Endothelial cell of umbilical vein (primary cell): ENCODE measurements at regions not wholly inside any gene's neighbourhood (a gene's known extent, or its start where the extent isn't known, plus 50 kb on each side); places are given as distances from the start of the nearest gene placed in this dataset.

ENCODE experiments used
- BruUV-seq: library from RNA; stranded (reverse); fragments of 400-500 nt; replicated peaks from 2 replicates; lab custom pipeline; 2021; lab: Mats Ljungman, UMichigan
- CTCF ChIA-PET: fragments of 300-600, 350-600 bp; sonication (Branson Sonifier 250); formaldehyde crosslinking; loops from one replicate; lab custom pipeline; 2021; ENCODE audit warnings: antibody characterized with exemption, inconsistent platforms; lab: Charles Lee
- POLR2A ChIA-PET: fragments of 300-600, 350-600 bp; sonication (Branson Sonifier 250); formaldehyde crosslinking; loops from one replicate; lab custom pipeline; 2021; ENCODE audit warnings: antibody characterized with exemption, inconsistent platforms; lab: Charles Lee
- DNase-seq: peaks from one replicate; pipeline ENCODE4 v3.0.0-alpha.2; 2011; ENCODE audit warnings: low read depth, low spot score
- FAIRE-seq: peaks from 2 replicates; lab custom pipeline; 2011; peaks lifted over from hg19 to GRCh38; lab: Jason Lieb, UNC
- H2AFZ ChIP-seq: 2 replicates; pipeline ENCODE4 v1.6.0; 2012; ENCODE audit warnings: low read depth, low read length, control low read depth, inconsistent platforms
- H3K27ac ChIP-seq: 2 replicates; pipeline ENCODE4 v1.5.1; 2011; ENCODE audit warnings: low read depth, mild to moderate bottlenecking, control low read depth, low read length, moderate library complexity; ENCODE audit not compliant: insufficient read depth
- H3K27me3 ChIP-seq, 2 experiments: 2 replicates each; pipeline versions ENCODE4 v1.6.0 to v1.6.1; 2011; ENCODE audit warnings: low read length in 2 of 2, mixed read lengths in 1 of 2; ENCODE audit not compliant: control insufficient read depth in 2 of 2, insufficient read depth in 2 of 2
- H3K36me3 ChIP-seq, 2 experiments: 2 replicates in 1 of 2; 3 replicates in 1 of 2; pipeline ENCODE4 v1.5.1; 2011; ENCODE audit warnings: low read length in 2 of 2, mild to moderate bottlenecking in 1 of 2, moderate library complexity in 1 of 2; ENCODE audit not compliant: control insufficient read depth in 2 of 2, insufficient read depth in 2 of 2; ENCODE audit errors: extremely low read depth in 1 of 2
- H3K4me1 ChIP-seq: 3 replicates; pipeline ENCODE4 v1.5.1; 2011; ENCODE audit warnings: mild to moderate bottlenecking, low read length; ENCODE audit not compliant: control insufficient read depth, insufficient read depth; ENCODE audit errors: extremely low read depth
- H3K4me2 ChIP-seq: 2 replicates; pipeline ENCODE4 v1.6.1; 2011; ENCODE audit warnings: low read length, control low read depth, mixed read lengths; ENCODE audit not compliant: insufficient read depth
- H3K4me3 ChIP-seq, 3 experiments: fragments of 200-600 bp in 1 of 3; sonication (generic), shearing (Covaris generic) in 1 of 3; replicated peaks in 1 of 3; 2 replicates each; pipeline ENCODE4 v1.5.1; 2011 to 2016; ENCODE audit warnings: control low read depth in 3 of 3, low read length in 3 of 3, mild to moderate bottlenecking in 2 of 3, inconsistent platforms in 1 of 3, low read depth in 1 of 3, moderate library complexity in 1 of 3; ENCODE audit not compliant: insufficient read depth in 1 of 3
- H3K79me2 ChIP-seq: 2 replicates; pipeline ENCODE4 v1.6.0; 2012; ENCODE audit warnings: low read length, inconsistent platforms; ENCODE audit not compliant: control insufficient read depth, insufficient read depth
- H3K9ac ChIP-seq: replicated peaks from 2 replicates; pipeline ENCODE3; 2011; ENCODE audit warnings: low read length, control low read depth; ENCODE audit not compliant: insufficient read depth; ENCODE audit errors: extremely low read depth
- H3K9me1 ChIP-seq: replicated peaks from 3 replicates; pipeline ENCODE4 v1.6.0; 2011; ENCODE audit warnings: mild to moderate bottlenecking, low read length; ENCODE audit not compliant: control insufficient read depth, insufficient read depth; ENCODE audit errors: extremely low read depth
- H3K9me3 ChIP-seq: replicated peaks from 2 replicates; pipeline ENCODE4 v1.5.1; 2012; ENCODE audit warnings: low read length, inconsistent platforms; ENCODE audit not compliant: control insufficient read depth, insufficient read depth
- H4K20me1 ChIP-seq: replicated peaks from 2 replicates; pipeline ENCODE3; 2011; ENCODE audit warnings: mild to moderate bottlenecking, low read length; ENCODE audit not compliant: control insufficient read depth, insufficient read depth; ENCODE audit errors: extremely low read depth
- CTCF ChIP-seq, 2 donors: IDR thresholded peaks; 1 replicate in 1 of 2; 2 replicates in 1 of 2; pipeline ENCODE4 v1.5.1; 2011; ENCODE audit warnings: low read length in 2 of 2, mild to moderate bottlenecking in 2 of 2, moderate library complexity in 2 of 2, control low read depth in 1 of 2, inconsistent platforms in 1 of 2, low read depth in 1 of 2; ENCODE audit not compliant: insufficient read depth in 1 of 2; ENCODE audit errors: extremely low read depth in 1 of 2
- EZH2 ChIP-seq: IDR thresholded peaks from 2 replicates; pipeline ENCODE4 v1.6.1; 2012; ENCODE audit warnings: borderline replicate concordance, low read depth, mild to moderate bottlenecking, moderate library complexity, low read length, inconsistent platforms; ENCODE audit not compliant: severe bottlenecking
- FOS ChIP-seq: IDR thresholded peaks from 2 replicates; pipeline ENCODE4 v1.6.1; 2011; ENCODE audit warnings: mild to moderate bottlenecking, low read length, moderate library complexity, borderline replicate concordance; ENCODE audit not compliant: insufficient read depth
- GATA2 ChIP-seq: IDR thresholded peaks from 2 replicates; pipeline ENCODE4 v1.7.0; 2011; ENCODE audit warnings: low read depth, mild to moderate bottlenecking, moderate library complexity, mixed read lengths, low read length; ENCODE audit not compliant: insufficient read length, insufficient read depth
- JUN ChIP-seq: IDR thresholded peaks from 2 replicates; pipeline ENCODE4 v1.6.1; 2011; ENCODE audit warnings: borderline replicate concordance, low read depth; ENCODE audit not compliant: insufficient read length, insufficient read depth
- MAX ChIP-seq: IDR thresholded peaks from 2 replicates; pipeline ENCODE4 v1.6.1; 2011; ENCODE audit not compliant: insufficient read depth, insufficient read length
- MYC ChIP-seq: IDR thresholded peaks from one replicate; pipeline ENCODE4 v1.6.1; 2011; ENCODE audit warnings: mild to moderate bottlenecking, low read depth, low read length
- POLR2A ChIP-seq: IDR thresholded peaks from 2 replicates; pipeline ENCODE4 v1.6.1; 2012; ENCODE audit warnings: low read depth, mild to moderate bottlenecking, control low read depth, low read length
- POLR2AphosphoS5 ChIP-seq: IDR thresholded peaks from 2 replicates; pipeline ENCODE4 v1.6.1; 2012; ENCODE audit warnings: low read depth, mild to moderate bottlenecking, control low read depth, low read length, moderate library complexity; ENCODE audit not compliant: insufficient read depth
- dilution Hi-C: fragments of 300-500 bp; cut with MboI; formaldehyde crosslinking; loops from one replicate; pipeline ENCODE4 v1.15.0; 2019; ENCODE audit warnings: low sequenced_read_pairs; ENCODE audit not compliant: extremely low pct_ligation_motif_present
- intact Hi-C: fragments of 100-400 bp; cut with micrococcal nuclease; formaldehyde crosslinking; loops from one replicate; pipeline ENCODE4 v1.10.0; 2022

DNA sequence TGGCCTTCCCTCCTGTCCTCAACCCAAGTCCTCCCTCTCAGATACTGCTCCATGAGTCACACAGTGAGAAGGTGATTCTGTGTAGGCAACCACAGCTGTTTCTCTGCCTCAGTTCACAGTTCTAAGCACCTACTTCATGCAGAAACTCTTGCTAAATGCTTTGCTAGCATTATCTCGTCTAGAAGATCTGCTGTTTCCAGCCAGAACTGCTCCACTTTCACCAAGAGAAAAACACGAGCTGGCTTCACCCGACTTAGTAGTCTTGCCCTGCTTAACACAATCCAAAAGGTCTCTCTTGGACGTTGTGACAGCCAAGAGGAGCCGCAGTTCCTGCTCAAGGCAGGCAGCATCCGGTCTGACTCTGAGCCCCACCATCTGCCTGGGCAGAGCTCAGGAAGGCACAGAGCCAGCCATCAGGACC lies 272.1 kb downstream of the UACA start:
- H2AFZ ChIP-seq = no peak overlapping the region
- BruUV-seq = no TSS peak

More for the DNA sequence above, 272.1 kb downstream of the UACA start:
- no peaks in the 10 kb centered on the region for H3K27me3 ChIP-seq
- dilution Hi-C loops (no loop called here), intact Hi-C loops (no loop called here)
- DNase-seq (no peak), FAIRE-seq (no peak)
- ChIA-PET POLR2A (no interaction called here), CTCF (interaction anchor here (1.0 kb wide), 1 partner anchor 9 kb away, joined by 5 read pairs; no protein-coding TSS in a partner anchor)
- no peak overlapping the region for H3K4me3 ChIP-seq
- no peaks in the 10 kb centered on the region for H3K36me3 ChIP-seq
- H3K9me3 ChIP-seq = no peaks in the 10 kb centered on the region
- H3K27ac ChIP-seq = no peak overlapping the region
- peaks cover 8% of the 10 kb centered on the region for H3K4me1 ChIP-seq
- H3K79me2 ChIP-seq = no peaks in the 10 kb centered on the region
- H3K9ac ChIP-seq = no peak overlapping the region
- H3K9me1 ChIP-seq = no peaks in the 10 kb centered on the region
- no peak overlapping the region for H3K4me2 ChIP-seq
- TF ChIP-seq CTCF (IDR thresholded peaks at IDR 0.05; ENCODE audit: extremely low read depth in 1 of 2, insufficient read depth in 1 of 2, low read depth in 1 of 2, low read length in 2 of 2) (no peak), MAX (no peak), FOS (no peak), MYC (no peak), GATA2 (no peak), JUN (no peak), POLR2A (no peak), EZH2 (no peak), POLR2AphosphoS5 (no peak)
- no peaks in the 10 kb centered on the region for H4K20me1 ChIP-seq
